SJSA1 (cell line): ENCODE measurements at regions not wholly inside any gene's neighbourhood (a gene's known extent, or its start where the extent isn't known, plus 50 kb on each side); places are given as distances from the start of the nearest gene placed in this dataset.
A peak's percentile ranks its signal among the peaks of the same experiment; 100 is the strongest.
"Not testable (repeated sequence)": the region's sequence is repeated elsewhere in the genome, so short reads cannot be mapped to it uniquely, and the experiment has no call there.

ENCODE experiments used
- DNase-seq, 2 experiments: peaks; one replicate each; pipeline ENCODE4 v3.0.0-alpha.2; 2015 to 2020; ENCODE audit warnings: low spot score in 2 of 2, low read depth in 1 of 2
- H3K27ac ChIP-seq: fragments of 250-450 bp; sonication (Bioruptor Pico); 2 replicates; pipeline ENCODE4 v1.5.1; 2020; ENCODE audit warnings: mild to moderate bottlenecking, moderate library complexity
- H3K27me3 ChIP-seq: fragments of 250-450 bp; sonication (Bioruptor Pico); replicated peaks from 2 replicates; pipeline ENCODE4 v1.5.1; 2020; ENCODE audit warnings: mild to moderate bottlenecking, moderate library complexity
- H3K36me3 ChIP-seq: fragments of 250-450 bp; sonication (Bioruptor Pico); 2 replicates; pipeline ENCODE4 v1.5.1; 2020; ENCODE audit warnings: mild to moderate bottlenecking
- H3K4me1 ChIP-seq: fragments of 250-450 bp; sonication (Bioruptor Pico); replicated peaks from 2 replicates; pipeline ENCODE4 v1.6.1; 2021; ENCODE audit warnings: mild to moderate bottlenecking
- H3K4me3 ChIP-seq: fragments of 250-450 bp; sonication (Bioruptor Pico); 2 replicates; pipeline ENCODE4 v1.5.1; 2020; ENCODE audit warnings: mild to moderate bottlenecking
- H3K9me3 ChIP-seq: fragments of 250-450 bp; sonication (Bioruptor Pico); replicated peaks from 2 replicates; pipeline ENCODE4 v1.5.1; 2020; ENCODE audit warnings: mild to moderate bottlenecking

- H3K9me3 ChIP-seq = no peaks in the 10 kb centered on the region
- H3K36me3 ChIP-seq = no peaks in the 10 kb centered on the region
- peaks cover 78% of the 10 kb centered on the region for H3K4me1 ChIP-seq
- DNase-seq = peak; percentile 98 to 99
- peak overlapping the region; percentile 20 for H3K4me3 ChIP-seq
- no peaks in the 10 kb centered on the region for H3K27me3 ChIP-seq
- peak overlapping the region; percentile 98 for H3K27ac ChIP-seq
Measured at GRCh38 chr5:98309785-98310598, 463.5 kb upstream of the RGMB start.

DNA sequence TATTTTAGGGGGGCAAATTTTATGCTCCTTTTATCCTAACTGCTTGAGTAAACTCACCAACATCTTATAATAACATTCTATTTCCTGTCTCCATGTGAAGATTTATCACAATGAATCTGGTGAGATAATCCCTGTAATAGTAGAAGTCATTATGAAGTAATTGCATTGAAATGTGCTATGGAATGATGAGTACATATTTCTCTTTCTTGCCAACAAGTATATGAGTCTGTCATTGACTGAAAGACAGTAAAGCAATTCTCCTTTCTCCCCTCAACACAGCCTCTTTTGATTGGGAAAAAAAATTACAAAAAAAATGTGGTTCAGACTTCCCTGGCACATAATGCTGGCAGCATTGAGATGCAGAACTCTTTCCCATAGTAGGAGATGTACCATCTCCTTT is 459.2 kb upstream of the RGMB start:
- peak overlapping the region; percentile 98 for H3K27ac ChIP-seq
- H3K4me1 ChIP-seq = peaks cover 64% of the 10 kb centered on the region
- no peak overlapping the region for H3K4me3 ChIP-seq
- H3K9me3 ChIP-seq = no peaks in the 10 kb centered on the region
- H3K36me3 ChIP-seq = no peaks in the 10 kb centered on the region
- H3K27me3 ChIP-seq = no peaks in the 10 kb centered on the region
- peak in 1 of 2 experiments; percentile 87 for DNase-seq

GRCh38 chr5:98318386-98318785 is 455.1 kb upstream of the RGMB start:
- Histone ChIP-seq H3K27ac (no peak overlapping the region), H3K27me3 (no peaks in the 10 kb centered on the region), H3K9me3 (no peaks in the 10 kb centered on the region), H3K4me3 (no peak overlapping the region), H3K4me1 (peaks cover 27% of the 10 kb centered on the region), H3K36me3 (no peaks in the 10 kb centered on the region)
- no peak for DNase-seq

DNA sequence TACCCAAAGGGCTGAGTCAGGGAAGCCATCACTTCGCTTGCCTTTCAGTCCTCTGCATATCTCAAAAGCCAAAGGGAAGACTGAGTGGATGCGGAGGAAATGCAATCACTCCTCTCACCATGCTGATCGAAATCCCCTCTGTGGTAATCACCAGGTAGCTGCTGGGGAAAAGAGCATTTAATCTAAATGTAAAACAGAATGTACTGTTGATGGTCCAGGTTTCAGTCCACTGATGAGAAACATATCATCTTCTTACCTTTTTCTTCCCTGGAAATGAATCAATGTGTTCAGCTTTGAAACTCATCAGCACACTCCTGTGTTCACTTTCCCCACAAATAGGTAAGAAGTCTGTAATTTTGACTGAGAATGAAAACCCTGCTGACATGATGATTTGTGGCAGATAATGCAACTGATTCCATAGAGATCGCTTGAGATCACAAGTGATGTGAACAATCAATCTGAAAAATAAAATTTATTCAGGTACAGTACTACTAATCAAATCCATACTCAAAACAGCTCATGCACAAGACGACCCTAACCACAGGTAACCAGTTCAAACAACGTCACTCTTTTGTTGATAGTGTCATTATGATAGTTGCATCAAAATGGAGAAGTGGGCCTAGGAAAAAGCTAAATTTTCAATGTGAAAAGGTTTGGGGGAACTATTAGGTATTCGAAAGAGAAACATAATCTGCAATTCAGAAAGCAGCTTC is 454.0 kb upstream of the RGMB start:
- no peaks in the 10 kb centered on the region for H3K36me3 ChIP-seq
- H3K4me1 ChIP-seq = peaks cover 16% of the 10 kb centered on the region
- H3K27me3 ChIP-seq = no peaks in the 10 kb centered on the region
- H3K27ac ChIP-seq = no peak overlapping the region
- DNase-seq = no peak
- no peaks in the 10 kb centered on the region for H3K9me3 ChIP-seq
- no peak overlapping the region for H3K4me3 ChIP-seq

- no peaks in the 10 kb centered on the region for H3K9me3 ChIP-seq
- no peaks in the 10 kb centered on the region for H3K27me3 ChIP-seq
- no peak for DNase-seq
- no peaks in the 10 kb centered on the region for H3K36me3 ChIP-seq
- no peak overlapping the region for H3K4me3 ChIP-seq
- H3K4me1 ChIP-seq = peaks cover 7% of the 10 kb centered on the region
- no peak overlapping the region for H3K27ac ChIP-seq
Measured at GRCh38 chr5:98320343-98320742, 453.1 kb upstream of the RGMB start.

DNA sequence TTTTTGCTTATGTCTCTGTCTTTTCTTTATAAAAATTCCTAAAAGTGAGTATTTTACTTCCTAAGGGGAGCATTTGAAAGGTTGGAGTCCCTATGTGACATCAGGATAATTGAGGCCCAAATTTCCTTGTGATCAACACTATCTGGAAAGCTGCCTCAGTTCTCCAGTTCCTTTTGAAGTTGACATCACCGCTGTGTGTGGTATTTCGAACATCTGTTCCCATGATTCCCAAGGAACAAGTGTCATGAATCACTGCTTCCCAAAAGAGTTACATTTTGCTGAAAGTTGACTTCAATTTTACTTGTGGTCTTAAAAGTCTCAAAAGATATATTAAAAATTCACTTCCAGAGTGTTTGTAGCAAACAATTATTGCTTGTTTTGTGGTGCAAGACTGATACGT is 452.1 kb upstream of the RGMB start:
- no peak for DNase-seq
- no peaks in the 10 kb centered on the region for H3K9me3 ChIP-seq
- H3K36me3 ChIP-seq = no peaks in the 10 kb centered on the region
- no peak overlapping the region for H3K4me3 ChIP-seq
- no peak overlapping the region for H3K27ac ChIP-seq
- 0 out of 2 replicates have a peak, but pooled peaks cover 4% of the 10 kb centered on the region for H3K4me1 ChIP-seq
- H3K27me3 ChIP-seq = no peaks in the 10 kb centered on the region

GRCh38 chr5:98325187-98325586 is 448.3 kb upstream of the RGMB start:
- not testable (repeated sequence) for H3K27ac ChIP-seq, H3K27me3 ChIP-seq, H3K4me3 ChIP-seq, H3K36me3 ChIP-seq, H3K9me3 ChIP-seq, H3K4me1 ChIP-seq, DNase-seq

- DNase-seq = no peak
- H3K27me3 ChIP-seq = no peaks in the 10 kb centered on the region
- no peak overlapping the region for H3K4me3 ChIP-seq
- H3K9me3 ChIP-seq = no peaks in the 10 kb centered on the region
- H3K27ac ChIP-seq = no peak overlapping the region
- no peaks in the 10 kb centered on the region for H3K4me1 ChIP-seq
- no peaks in the 10 kb centered on the region for H3K36me3 ChIP-seq
Measured at GRCh38 chr5:98328015-98328414, 445.4 kb upstream of the RGMB start.

GRCh38 chr5:98330871-98331270 is 442.6 kb upstream of the RGMB start:
- Histone ChIP-seq H3K4me1 (no peaks in the 10 kb centered on the region), H3K27ac (no peak overlapping the region), H3K9me3 (no peaks in the 10 kb centered on the region), H3K4me3 (no peak overlapping the region), H3K36me3 (no peaks in the 10 kb centered on the region), H3K27me3 (no peaks in the 10 kb centered on the region)
- no peak for DNase-seq

DNA sequence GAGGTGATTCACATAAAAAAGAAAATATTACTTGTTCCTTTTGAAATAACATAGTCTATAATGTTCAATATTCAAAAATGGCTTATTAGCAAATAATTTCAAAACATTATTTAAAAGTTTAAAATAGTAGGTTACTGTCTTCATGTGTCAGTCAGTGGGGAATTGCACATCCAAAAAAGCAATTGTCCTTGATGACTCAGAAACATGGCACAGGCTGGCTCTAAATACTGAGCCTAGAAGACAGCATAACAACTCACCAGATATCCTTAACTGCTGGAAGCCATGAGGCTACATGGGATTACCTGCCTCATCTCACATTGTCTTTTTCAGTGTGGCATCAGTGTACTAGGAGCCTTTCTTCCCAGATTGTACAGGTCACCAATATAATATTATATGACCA is 439.5 kb upstream of the RGMB start:
- no peaks in the 10 kb centered on the region for H3K36me3 ChIP-seq
- no peak overlapping the region for H3K27ac ChIP-seq
- H3K27me3 ChIP-seq = no peaks in the 10 kb centered on the region
- DNase-seq = no peak
- no peak overlapping the region for H3K4me3 ChIP-seq
- H3K9me3 ChIP-seq = no peaks in the 10 kb centered on the region
- no peaks in the 10 kb centered on the region for H3K4me1 ChIP-seq

GRCh38 chr5:98334946-98335345 is 438.5 kb upstream of the RGMB start:
- no peak for DNase-seq
- H3K27ac ChIP-seq = no peak overlapping the region

DNA sequence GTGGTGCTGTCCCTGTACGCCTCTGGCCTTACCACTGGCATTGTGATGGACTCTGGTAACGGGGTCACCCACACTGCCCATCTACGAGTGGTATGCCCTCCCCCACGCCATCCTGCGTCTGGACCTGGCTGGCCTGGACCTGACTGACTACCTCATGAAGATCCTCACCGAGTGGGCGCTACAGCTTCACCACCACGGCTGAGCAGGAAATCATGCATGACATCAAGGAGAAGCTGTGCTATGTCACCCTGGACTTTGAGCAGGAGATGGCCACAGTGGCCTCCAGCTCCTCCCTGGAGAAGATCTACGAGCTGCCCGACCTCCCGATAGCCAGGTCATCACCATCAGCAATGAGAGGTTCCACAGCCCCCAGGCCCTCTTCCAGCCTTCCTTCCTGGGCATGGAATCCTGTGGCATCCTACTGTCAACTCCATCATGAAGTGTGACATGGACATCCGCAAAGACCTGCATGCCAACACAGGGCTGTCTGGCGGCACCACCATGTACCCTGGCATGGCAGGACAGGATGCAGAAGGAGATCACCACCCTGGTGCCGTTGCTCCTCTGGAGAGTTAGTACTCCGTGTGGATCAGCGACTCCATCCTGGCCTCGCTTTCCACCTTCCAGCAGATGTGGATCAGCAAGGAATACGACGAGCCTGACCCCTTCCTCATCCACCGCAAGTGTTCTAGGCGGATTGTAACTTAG is 434.2 kb upstream of the RGMB start:
- Histone ChIP-seq H3K36me3 (no peaks in the 10 kb centered on the region), H3K27ac (no peak overlapping the region), H3K27me3 (no peaks in the 10 kb centered on the region), H3K9me3 (no peaks in the 10 kb centered on the region), H3K4me3 (no peak overlapping the region), H3K4me1 (peaks cover 5% of the 10 kb centered on the region; the same call in 1 of the 2 replicates)
- DNase-seq = no peak

More at GRCh38 chr5:98334946-98335345, 438.5 kb upstream of the RGMB start:
- H3K27me3 ChIP-seq = no peaks in the 10 kb centered on the region
- H3K36me3 ChIP-seq = no peaks in the 10 kb centered on the region
- H3K4me3 ChIP-seq = no peak overlapping the region
- no peaks in the 10 kb centered on the region for H3K4me1 ChIP-seq
- H3K9me3 ChIP-seq = no peaks in the 10 kb centered on the region

- H3K27me3 ChIP-seq = no peaks in the 10 kb centered on the region
- DNase-seq = no peak
- no peaks in the 10 kb centered on the region for H3K36me3 ChIP-seq
- no peaks in the 10 kb centered on the region for H3K9me3 ChIP-seq
- H3K4me1 ChIP-seq = peaks cover 5% of the 10 kb centered on the region; the same call in 1 of the 2 replicates
- no peak overlapping the region for H3K4me3 ChIP-seq
- no peak overlapping the region for H3K27ac ChIP-seq
Measured at GRCh38 chr5:98341038-98342032, 432.1 kb upstream of the RGMB start.
